Testis (tissue), 2 donors: ENCODE measurements at regions not wholly inside any gene's neighbourhood (a gene's known extent, or its start where the extent isn't known, plus 50 kb on each side); places are given as distances from the start of the nearest gene placed in this dataset.

Experiments used
- DNase-seq: peaks from one replicate; pipeline ENCODE4 v3.0.0-alpha.2; 2019
- H3K27ac ChIP-seq, 2 donors: fragments of 200-600 bp; sonication (generic); one replicate each; pipeline ENCODE4 v1.5.1; 2019
- H3K27me3 ChIP-seq: fragments of 200-600 bp; sonication (generic); one replicate; pipeline ENCODE4 v1.5.1; 2019
- H3K36me3 ChIP-seq: fragments of 200-600 bp; sonication (generic); one replicate; pipeline ENCODE4 v1.5.1; 2017; ENCODE audit warnings: low read depth; ENCODE audit errors: missing control alignments
- H3K4me1 ChIP-seq: fragments of 200-600 bp; sonication (generic); one replicate; pipeline ENCODE4 v1.5.1; 2019
- H3K4me3 ChIP-seq, 2 donors: fragments of 200-600 bp; sonication (generic); one replicate each; pipeline ENCODE4 v1.5.1; 2017 to 2019
- H3K9me3 ChIP-seq: fragments of 200-600 bp; sonication (generic); one replicate; pipeline ENCODE4 v1.5.1; 2017
- POLR2A ChIP-seq: fragments of 450-650 bp; IDR thresholded peaks from one replicate; pipeline ENCODE4 v1.6.1; 2017; ENCODE audit warnings: antibody characterized with exemption, mild to moderate bottlenecking, moderate library complexity
- WGBS, 2 donors: methylation state at CpG; one replicate each; pipeline ENCODE4 v1.1.5; 2018; 5-methylcytosine and 5-hydroxymethylcytosine counted together
- intact Hi-C: fragments of 100-400 bp; cut with DNase I; formaldehyde crosslinking; loops from one replicate; pipeline ENCODE4 v1.15.1; 2023; ENCODE audit warnings: low total_unique reads
- TF ChIP-seq, protein P1 (sequence below), 3 experiments: fragments of 450-650 bp in 2 of 3; fragments of 200-600 bp in 1 of 3; sonication (generic) in 1 of 3; IDR thresholded peaks; one replicate each; pipeline ENCODE4 v1.5.1; 2016 to 2019; ENCODE audit warnings: antibody characterized with exemption in 3 of 3, mild to moderate bottlenecking in 2 of 3, moderate library complexity in 1 of 3

DNA sequence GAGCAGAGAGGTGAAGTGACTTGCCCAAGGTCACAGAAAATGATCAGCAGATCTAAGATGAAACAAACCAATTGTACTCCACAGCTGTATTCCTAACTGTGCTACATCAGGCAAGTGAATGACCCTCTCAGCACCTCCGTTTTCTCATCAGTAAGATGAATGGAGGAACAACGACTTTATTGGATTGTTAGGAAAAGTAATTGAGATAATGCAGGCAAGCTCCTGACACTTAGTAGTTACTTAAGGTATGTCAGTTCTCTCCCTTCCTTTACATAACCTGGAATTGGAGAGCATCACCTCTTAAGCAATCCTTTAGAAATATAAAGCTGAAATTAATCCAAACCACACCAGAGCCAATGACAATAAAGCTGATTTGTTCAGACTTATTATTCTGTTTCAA lies 451.2 kb upstream of the CD180 start:
- Histone ChIP-seq H3K9me3 (no peaks in the 10 kb centered on the region), H3K27me3 (no peaks in the 10 kb centered on the region), H3K4me1 (peaks cover 33% of the 10 kb centered on the region), H3K27ac (peak overlapping the region in 1 of 2 donors; percentile 28), H3K36me3 (no peaks in the 10 kb centered on the region), H3K4me3 (no peak overlapping the region)
- no peak for TF ChIP-seq POLR2A
- TF ChIP-seq, protein P1, sequence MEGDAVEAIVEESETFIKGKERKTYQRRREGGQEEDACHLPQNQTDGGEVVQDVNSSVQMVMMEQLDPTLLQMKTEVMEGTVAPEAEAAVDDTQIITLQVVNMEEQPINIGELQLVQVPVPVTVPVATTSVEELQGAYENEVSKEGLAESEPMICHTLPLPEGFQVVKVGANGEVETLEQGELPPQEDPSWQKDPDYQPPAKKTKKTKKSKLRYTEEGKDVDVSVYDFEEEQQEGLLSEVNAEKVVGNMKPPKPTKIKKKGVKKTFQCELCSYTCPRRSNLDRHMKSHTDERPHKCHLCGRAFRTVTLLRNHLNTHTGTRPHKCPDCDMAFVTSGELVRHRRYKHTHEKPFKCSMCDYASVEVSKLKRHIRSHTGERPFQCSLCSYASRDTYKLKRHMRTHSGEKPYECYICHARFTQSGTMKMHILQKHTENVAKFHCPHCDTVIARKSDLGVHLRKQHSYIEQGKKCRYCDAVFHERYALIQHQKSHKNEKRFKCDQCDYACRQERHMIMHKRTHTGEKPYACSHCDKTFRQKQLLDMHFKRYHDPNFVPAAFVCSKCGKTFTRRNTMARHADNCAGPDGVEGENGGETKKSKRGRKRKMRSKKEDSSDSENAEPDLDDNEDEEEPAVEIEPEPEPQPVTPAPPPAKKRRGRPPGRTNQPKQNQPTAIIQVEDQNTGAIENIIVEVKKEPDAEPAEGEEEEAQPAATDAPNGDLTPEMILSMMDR (IDR thresholded peaks at IDR 0.05): no peak
- intact Hi-C loops: no loop called here
- 62 to 67% methylated on average over 2 of the region's 2 CpGs for WGBS, 2 donors
- no peak for DNase-seq

GRCh38 chr5:67644221-67644920 lies 447.8 kb upstream of the CD180 start:
- Histone ChIP-seq H3K4me3 (no peak overlapping the region), H3K27ac (no peak overlapping the region), H3K27me3 (no peaks in the 10 kb centered on the region), H3K9me3 (no peaks in the 10 kb centered on the region), H3K4me1 (peaks cover 30% of the 10 kb centered on the region), H3K36me3 (no peaks in the 10 kb centered on the region)
- TF ChIP-seq, protein P1 (IDR thresholded peaks at IDR 0.05): no peak
- TF ChIP-seq POLR2A: no peak
- intact Hi-C loops: no loop called here
- DNase-seq: no peak
- 91 to 95% methylated on average over 3 of the region's 3 CpGs for WGBS, 2 donors

- 79 to 85% methylated on average over 2 of the region's 2 CpGs for WGBS, 2 donors
- H3K27ac ChIP-seq: no peak overlapping the region
- no peaks in the 10 kb centered on the region for H3K9me3 ChIP-seq
- intact Hi-C loops: no loop called here
- no peaks in the 10 kb centered on the region for H3K36me3 ChIP-seq
- no peaks in the 10 kb centered on the region for H3K27me3 ChIP-seq
- no peak for TF ChIP-seq POLR2A
- TF ChIP-seq, protein P1 (IDR thresholded peaks at IDR 0.05): no peak
- no peak overlapping the region for H3K4me3 ChIP-seq
- DNase-seq: no peak
- peaks cover 26% of the 10 kb centered on the region for H3K4me1 ChIP-seq
Measured at GRCh38 chr5:67643536-67643935, 446.9 kb upstream of the CD180 start.

GRCh38 chr5:67639976-67640375 lies 443.4 kb upstream of the CD180 start:
- Histone ChIP-seq H3K4me1 (peaks cover 13% of the 10 kb centered on the region), H3K36me3 (no peaks in the 10 kb centered on the region), H3K9me3 (no peaks in the 10 kb centered on the region), H3K27ac (peak overlapping the region; percentile 22 to 63), H3K4me3 (no peak overlapping the region), H3K27me3 (no peaks in the 10 kb centered on the region)
- 19 to 39% methylated on average over 2 of the region's 2 CpGs for WGBS, 2 donors
- no peak for TF ChIP-seq POLR2A
- TF ChIP-seq, protein P1 (IDR thresholded peaks at IDR 0.05): no peak
- intact Hi-C loops: no loop called here
- DNase-seq: no peak

DNA sequence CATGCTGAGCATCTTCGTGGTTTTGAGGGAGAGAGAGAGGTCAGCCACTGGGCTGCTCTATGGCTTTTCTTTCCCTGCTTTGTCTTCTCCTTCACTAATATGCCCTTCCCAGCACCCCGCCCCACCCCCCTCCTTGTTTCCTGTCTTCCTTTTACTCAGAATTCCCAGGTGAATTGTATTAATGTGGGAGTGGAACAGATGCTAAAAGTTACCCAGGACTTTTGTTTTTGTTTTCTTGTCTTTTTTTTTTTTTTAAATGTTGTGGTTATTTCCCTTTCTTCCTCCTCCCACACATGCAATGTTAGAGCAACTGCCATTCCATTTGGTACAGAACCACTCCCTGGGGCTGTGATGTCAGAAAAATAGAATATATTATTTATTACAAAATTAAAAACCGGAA lies 442.7 kb upstream of the CD180 start:
- H3K9me3 ChIP-seq: no peaks in the 10 kb centered on the region
- H3K27me3 ChIP-seq: no peaks in the 10 kb centered on the region
- TF ChIP-seq, protein P1 (IDR thresholded peaks at IDR 0.05): no peak
- no peak for TF ChIP-seq POLR2A
- peak overlapping the region; percentile 22 to 63 for H3K27ac ChIP-seq
- 51 to 53% methylated on average over 3 of the region's 3 CpGs for WGBS, 2 donors
- no peaks in the 10 kb centered on the region for H3K36me3 ChIP-seq
- H3K4me3 ChIP-seq: no peak overlapping the region
- H3K4me1 ChIP-seq: peaks cover 13% of the 10 kb centered on the region
- DNase-seq: peak; percentile 46
- intact Hi-C loops: no loop called here
